Kidney (tissue), 13 donors: ENCODE measurements at regions not wholly inside any gene's neighbourhood (a gene's known extent, or its start where the extent isn't known, plus 50 kb on each side); places are given as distances from the start of the nearest gene placed in this dataset.
A peak's percentile ranks its signal among the peaks of the same experiment; 100 is the strongest.
"Not testable (repeated sequence)": the region's sequence is repeated elsewhere in the genome, so short reads cannot be mapped to it uniquely, and the experiment has no call there.

Source experiments
- DNase-seq, 5 donors: peaks; one replicate each; pipeline ENCODE4 v3.0.0-alpha.2; 2013 to 2020
- FAIRE-seq: peaks from 2 replicates; lab custom pipeline; 2012; peaks lifted over from hg19 to GRCh38; lab: Jason Lieb, UNC
- H3K27ac ChIP-seq, 2 donors: one replicate each; pipeline ENCODE4 v1.7.0; 2013; ENCODE audit warnings: low read depth in 2 of 2, low read length in 2 of 2, inconsistent platforms in 1 of 2
- H3K27me3 ChIP-seq: one replicate; pipeline ENCODE4 v1.7.1; 2013; ENCODE audit warnings: low read length, inconsistent platforms; ENCODE audit not compliant: control insufficient read depth, insufficient read depth
- H3K36me3 ChIP-seq, 3 donors: one replicate each; pipeline versions ENCODE4 v1.7.0 to v1.7.1; 2013; ENCODE audit warnings: low read length in 3 of 3, control low read depth in 1 of 3, inconsistent platforms in 1 of 3; ENCODE audit not compliant: insufficient read depth in 3 of 3, control insufficient read depth in 2 of 3
- H3K4me1 ChIP-seq, 3 donors: one replicate each; pipeline versions ENCODE4 v1.7.0 to v1.7.1; 2013; ENCODE audit warnings: low read length in 3 of 3, inconsistent platforms in 1 of 3, low read depth in 1 of 3; ENCODE audit not compliant: control insufficient read depth in 2 of 3, insufficient read depth in 2 of 3
- H3K4me3 ChIP-seq, 3 donors: one replicate each; pipeline versions ENCODE4 v1.7.0 to v1.8.1; 2013; ENCODE audit warnings: low read length in 3 of 3, control low read depth in 1 of 3, inconsistent platforms in 1 of 3
- H3K9ac ChIP-seq, 3 donors: one replicate each; pipeline versions ENCODE4 v1.7.0 to v1.7.1; 2013; ENCODE audit warnings: low read length in 3 of 3, control low read depth in 1 of 3, inconsistent platforms in 1 of 3
- H3K9me3 ChIP-seq, 3 donors: one replicate each; pipeline versions ENCODE4 v1.7.0 to v1.7.1; 2013; ENCODE audit warnings: low read length in 3 of 3, control low read depth in 1 of 3, inconsistent platforms in 1 of 3; ENCODE audit not compliant: control insufficient read depth in 2 of 3, insufficient read depth in 1 of 3
- CTCF ChIP-seq: IDR thresholded peaks from 3 replicates; pipeline ENCODE4 v1.5.1; 2012; ENCODE audit warnings: mild to moderate bottlenecking, moderate library complexity, borderline replicate concordance; ENCODE audit not compliant: insufficient read depth; ENCODE audit errors: extremely low read depth
- intact Hi-C: fragments of 100-400 bp; cut with DNase I; formaldehyde crosslinking; loops from one replicate; pipeline ENCODE4 v1.11.1; 2022
- donor health status: control.
- donor health status: control.
- donor health status: control.
- donor health status: control.
- donor health status: control.
- donor health status: DM: yes; HTN: yes; CAD: no.
- donor health status: Normal renal cell carcinoma (clear cell type).

GRCh38 chr14:106626942-106627588, 1100.7 kb downstream of the TMEM121 start:
- H3K27me3 ChIP-seq, H3K4me3 ChIP-seq, H3K4me1 ChIP-seq, H3K9me3 ChIP-seq, H3K9ac ChIP-seq, H3K27ac ChIP-seq, H3K36me3 ChIP-seq, FAIRE-seq, intact Hi-C loops: not testable (repeated sequence)
- peak; percentile 30 for TF ChIP-seq CTCF
- peak in 1 of 5 donors; percentile 73 for DNase-seq

GRCh38 chr14:106631879-106632278, 1105.5 kb downstream of the TMEM121 start:
- Histone ChIP-seq H3K27me3 (no peaks in the 10 kb centered on the region), H3K9ac (no peak overlapping the region), H3K27ac (no peak overlapping the region), H3K4me1 (no peaks in the 10 kb centered on the region), H3K9me3 (no peaks in the 10 kb centered on the region), H3K36me3 (no peaks in the 10 kb centered on the region), H3K4me3 (no peak overlapping the region)
- intact Hi-C loops: no loop called here
- no peak for DNase-seq
- no peak for TF ChIP-seq CTCF
- no peak for FAIRE-seq

- H3K9ac ChIP-seq: no peak overlapping the region
- no peak for TF ChIP-seq CTCF
Observed at GRCh38 chr14:106633721-106634120, 1107.3 kb downstream of the TMEM121 start.

GRCh38 chr14:106635569-106635968, 1109.2 kb downstream of the TMEM121 start:
- H3K27ac ChIP-seq: no peak overlapping the region
- no peaks in the 10 kb centered on the region for H3K27me3 ChIP-seq
- H3K4me3 ChIP-seq: no peak overlapping the region
- no peak for FAIRE-seq
- no peaks in the 10 kb centered on the region for H3K36me3 ChIP-seq
- TF ChIP-seq CTCF: no peak
- no peaks in the 10 kb centered on the region for H3K9me3 ChIP-seq
- intact Hi-C loops: no loop called here
- no peaks in the 10 kb centered on the region for H3K4me1 ChIP-seq
- DNase-seq: no peak
- H3K9ac ChIP-seq: no peak overlapping the region

More at GRCh38 chr14:106633721-106634120, 1107.3 kb downstream of the TMEM121 start:
- H3K4me3 ChIP-seq: no peak overlapping the region
- no peaks in the 10 kb centered on the region for H3K36me3 ChIP-seq
- DNase-seq (no peak), FAIRE-seq (no peak)
- H3K27ac ChIP-seq: no peak overlapping the region
- H3K9me3 ChIP-seq: no peaks in the 10 kb centered on the region
- H3K4me1 ChIP-seq: no peaks in the 10 kb centered on the region
- no peaks in the 10 kb centered on the region for H3K27me3 ChIP-seq
- intact Hi-C loops: no loop called here

DNA sequence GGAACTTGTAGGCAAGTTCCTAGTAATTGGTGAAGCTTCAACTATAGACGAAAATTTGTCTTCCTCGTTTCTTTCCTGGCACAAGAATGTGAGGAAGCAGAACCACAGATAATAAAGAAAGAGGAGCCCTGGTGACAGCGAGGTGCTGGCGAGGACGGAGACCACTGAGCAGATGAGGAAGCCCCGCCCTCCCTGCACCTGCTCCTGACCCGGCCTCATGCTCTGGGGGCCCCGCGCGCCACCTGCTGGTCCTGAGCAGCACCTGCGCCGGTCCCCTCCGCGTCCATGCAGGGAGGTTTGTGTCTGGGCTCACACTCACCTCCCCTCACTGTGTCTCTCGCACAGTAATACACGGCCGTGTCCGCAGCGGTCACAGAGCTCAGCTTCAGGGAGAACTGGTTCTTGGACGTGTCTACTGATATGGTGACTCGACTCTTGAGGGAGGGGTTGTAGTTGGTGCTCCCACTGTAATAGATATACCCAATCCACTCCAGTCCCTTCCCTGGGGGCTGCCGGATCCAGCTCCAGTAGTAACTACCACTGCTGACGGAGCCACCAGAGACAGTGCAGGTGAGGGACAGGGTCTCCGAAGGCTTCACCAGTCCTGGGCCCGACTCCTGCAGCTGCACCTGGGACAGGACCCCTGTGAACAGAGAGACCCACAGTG, 1112.5 kb downstream of the TMEM121 start:
- H3K4me1 ChIP-seq, H3K27me3 ChIP-seq, H3K36me3 ChIP-seq, H3K4me3 ChIP-seq, H3K27ac ChIP-seq, intact Hi-C loops, H3K9ac ChIP-seq, DNase-seq, H3K9me3 ChIP-seq, FAIRE-seq: not testable (repeated sequence)
